B cell (primary cell): ENCODE measurements at regions not wholly inside any gene's neighbourhood (a gene's known extent, or its start where the extent isn't known, plus 50 kb on each side); places are given as distances from the start of the nearest gene placed in this dataset.

ENCODE experiments used
- EZH2 ChIP-seq: IDR thresholded peaks from 2 replicates; pipeline ENCODE4 v1.6.1; 2012; ENCODE audit warnings: borderline replicate concordance, low read depth, mild to moderate bottlenecking, moderate library complexity, low read length; ENCODE audit not compliant: insufficient read depth, poor library complexity, severe bottlenecking
- TF ChIP-seq, protein P1 (sequence below): fragments of 200-600 bp; IDR thresholded peaks from one replicate; pipeline ENCODE4 v1.8.0; 2022; ENCODE audit warnings: antibody characterized with exemption, mild to moderate bottlenecking

DNA sequence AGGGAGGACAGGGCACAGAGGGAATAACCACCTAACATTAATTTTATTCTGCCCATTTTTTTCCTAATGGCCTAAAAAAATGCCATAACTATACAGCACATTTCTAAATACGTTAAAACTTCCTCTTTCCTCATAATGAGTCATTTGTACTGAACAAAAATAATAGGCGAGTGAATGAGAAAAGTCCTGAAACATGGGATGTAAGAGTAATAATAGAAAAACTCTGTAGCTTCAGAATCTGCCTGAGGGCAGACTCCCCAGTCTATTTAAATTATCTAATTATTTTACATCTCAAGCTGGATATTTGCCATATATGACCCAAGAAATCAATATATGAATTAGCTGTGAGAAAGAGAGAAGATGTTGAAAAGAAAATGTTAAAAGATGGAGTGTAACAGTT is 285.1 kb downstream of the TMX3 start:
- TF ChIP-seq, protein P1, sequence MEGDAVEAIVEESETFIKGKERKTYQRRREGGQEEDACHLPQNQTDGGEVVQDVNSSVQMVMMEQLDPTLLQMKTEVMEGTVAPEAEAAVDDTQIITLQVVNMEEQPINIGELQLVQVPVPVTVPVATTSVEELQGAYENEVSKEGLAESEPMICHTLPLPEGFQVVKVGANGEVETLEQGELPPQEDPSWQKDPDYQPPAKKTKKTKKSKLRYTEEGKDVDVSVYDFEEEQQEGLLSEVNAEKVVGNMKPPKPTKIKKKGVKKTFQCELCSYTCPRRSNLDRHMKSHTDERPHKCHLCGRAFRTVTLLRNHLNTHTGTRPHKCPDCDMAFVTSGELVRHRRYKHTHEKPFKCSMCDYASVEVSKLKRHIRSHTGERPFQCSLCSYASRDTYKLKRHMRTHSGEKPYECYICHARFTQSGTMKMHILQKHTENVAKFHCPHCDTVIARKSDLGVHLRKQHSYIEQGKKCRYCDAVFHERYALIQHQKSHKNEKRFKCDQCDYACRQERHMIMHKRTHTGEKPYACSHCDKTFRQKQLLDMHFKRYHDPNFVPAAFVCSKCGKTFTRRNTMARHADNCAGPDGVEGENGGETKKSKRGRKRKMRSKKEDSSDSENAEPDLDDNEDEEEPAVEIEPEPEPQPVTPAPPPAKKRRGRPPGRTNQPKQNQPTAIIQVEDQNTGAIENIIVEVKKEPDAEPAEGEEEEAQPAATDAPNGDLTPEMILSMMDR = no peak
- no peak for TF ChIP-seq EZH2
